HCT116 (cell line): ENCODE measurements at regions not wholly inside any gene's neighbourhood (a gene's known extent, or its start where the extent isn't known, plus 50 kb on each side); places are given as distances from the start of the nearest gene placed in this dataset.

Experiments used
- EGR1 ChIP-seq: IDR thresholded peaks from 2 replicates; pipeline ENCODE4 v1.6.1; 2012; ENCODE audit warnings: low read depth
- POLR2AphosphoS5 ChIP-seq: IDR thresholded peaks from 2 replicates; pipeline ENCODE4 v1.6.1; 2011; ENCODE audit warnings: mild to moderate bottlenecking, low read depth, low read length, moderate library complexity
- TF ChIP-seq, protein P1 (sequence below), 3 experiments: fragments of 200-600 bp in 1 of 3; sonication (generic) in 1 of 3; IDR thresholded peaks in 2 of 3; conservative IDR thresholded peaks in 1 of 3; 2 replicates each; pipeline ENCODE4 v1.5.1; 2012 to 2017; ENCODE audit warnings: low read depth in 2 of 3, low read length in 2 of 3, antibody characterized with exemption in 1 of 3, borderline replicate concordance in 1 of 3, control low read depth in 1 of 3, mild to moderate bottlenecking in 1 of 3, mixed read lengths in 1 of 3, mixed run types in 1 of 3, moderate library complexity in 1 of 3; ENCODE audit not compliant: insufficient read depth in 1 of 3

DNA sequence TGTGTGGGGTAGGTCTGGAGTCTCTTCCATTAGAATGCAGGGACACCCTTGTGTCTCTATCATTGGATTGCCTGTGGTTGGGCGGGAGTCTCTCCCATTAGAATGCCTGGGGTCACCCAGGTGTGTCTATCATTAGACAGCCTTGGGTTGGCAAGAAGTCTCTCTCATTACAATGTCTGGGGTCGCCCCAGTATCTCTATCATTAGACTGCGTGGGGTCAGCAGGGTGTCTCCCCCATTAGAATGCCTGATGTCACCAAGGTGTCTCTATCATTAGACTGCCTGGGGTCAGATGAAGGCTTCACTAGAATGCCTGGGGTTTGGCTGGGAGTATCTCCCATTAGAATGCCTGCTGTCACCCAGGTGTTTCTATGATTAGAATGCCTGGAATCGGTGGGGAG is 1539.0 kb downstream of the UQCRFS1 start:
- no peak for TF ChIP-seq POLR2AphosphoS5
- TF ChIP-seq, protein P1, sequence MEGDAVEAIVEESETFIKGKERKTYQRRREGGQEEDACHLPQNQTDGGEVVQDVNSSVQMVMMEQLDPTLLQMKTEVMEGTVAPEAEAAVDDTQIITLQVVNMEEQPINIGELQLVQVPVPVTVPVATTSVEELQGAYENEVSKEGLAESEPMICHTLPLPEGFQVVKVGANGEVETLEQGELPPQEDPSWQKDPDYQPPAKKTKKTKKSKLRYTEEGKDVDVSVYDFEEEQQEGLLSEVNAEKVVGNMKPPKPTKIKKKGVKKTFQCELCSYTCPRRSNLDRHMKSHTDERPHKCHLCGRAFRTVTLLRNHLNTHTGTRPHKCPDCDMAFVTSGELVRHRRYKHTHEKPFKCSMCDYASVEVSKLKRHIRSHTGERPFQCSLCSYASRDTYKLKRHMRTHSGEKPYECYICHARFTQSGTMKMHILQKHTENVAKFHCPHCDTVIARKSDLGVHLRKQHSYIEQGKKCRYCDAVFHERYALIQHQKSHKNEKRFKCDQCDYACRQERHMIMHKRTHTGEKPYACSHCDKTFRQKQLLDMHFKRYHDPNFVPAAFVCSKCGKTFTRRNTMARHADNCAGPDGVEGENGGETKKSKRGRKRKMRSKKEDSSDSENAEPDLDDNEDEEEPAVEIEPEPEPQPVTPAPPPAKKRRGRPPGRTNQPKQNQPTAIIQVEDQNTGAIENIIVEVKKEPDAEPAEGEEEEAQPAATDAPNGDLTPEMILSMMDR (IDR thresholded peaks at IDR 0.05 in 2 of 3, conservative IDR thresholded peaks at IDR 0.05 in 1 of 3; ENCODE audit: borderline replicate concordance in 1 of 3, insufficient read depth in 1 of 3, low read depth in 2 of 3, low read length in 2 of 3), result no peak
- TF ChIP-seq EGR1, result no peak
